Stimulated activated CD4-positive, alpha-beta T cell treated with anti-CD3 and anti-CD28 coated beads, TNF-alpha, amount 100 ng/mL, for 24 hours (primary cell): ENCODE measurements at regions not wholly inside any gene's neighbourhood (a gene's known extent, or its start where the extent isn't known, plus 50 kb on each side); places are given as distances from the start of the nearest gene placed in this dataset.

Experiments
- DNase-seq, 3 experiments: peaks; one replicate each; pipeline ENCODE4 v3.0.0-alpha.2; 2020; ENCODE audit warnings: low read depth in 3 of 3

DNA sequence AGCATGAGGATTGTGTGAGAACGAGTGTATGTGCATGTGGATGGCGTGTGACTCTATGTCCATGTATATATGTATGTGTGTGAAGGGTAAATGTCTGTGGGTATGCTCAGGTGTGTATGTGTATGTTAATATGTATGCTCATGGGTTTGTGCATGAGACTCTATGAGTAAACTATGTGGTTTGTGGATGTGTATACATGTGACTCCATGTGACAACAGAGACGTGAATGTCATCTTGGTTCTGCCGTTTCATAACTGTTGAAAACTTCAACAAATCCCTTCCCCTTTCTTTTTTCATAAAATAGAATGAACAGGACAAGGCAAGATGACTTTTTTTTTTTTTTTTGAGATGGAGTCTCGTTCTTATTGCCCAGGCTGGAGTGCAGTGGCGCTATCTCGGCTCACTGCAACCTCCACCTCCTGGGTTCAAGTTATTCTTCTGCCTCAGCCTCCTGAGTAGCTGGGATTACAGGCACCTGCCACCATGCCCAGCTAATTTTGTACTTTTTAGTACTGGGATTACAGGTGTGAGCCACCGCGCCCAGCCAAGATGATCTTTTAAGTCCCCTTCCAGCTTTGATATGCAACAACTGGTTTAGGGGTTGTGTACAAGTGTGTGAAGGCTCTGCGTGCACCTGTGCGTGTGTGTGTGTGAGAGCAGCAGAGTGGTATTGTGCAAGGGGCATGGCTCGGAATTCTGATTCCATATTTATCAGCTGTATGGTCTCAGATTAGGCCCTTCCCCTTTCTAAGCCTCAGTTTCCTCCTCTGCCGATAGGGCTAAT lies 106.3 kb downstream of the EBNA1BP2 start:
- no peak for DNase-seq

DNA sequence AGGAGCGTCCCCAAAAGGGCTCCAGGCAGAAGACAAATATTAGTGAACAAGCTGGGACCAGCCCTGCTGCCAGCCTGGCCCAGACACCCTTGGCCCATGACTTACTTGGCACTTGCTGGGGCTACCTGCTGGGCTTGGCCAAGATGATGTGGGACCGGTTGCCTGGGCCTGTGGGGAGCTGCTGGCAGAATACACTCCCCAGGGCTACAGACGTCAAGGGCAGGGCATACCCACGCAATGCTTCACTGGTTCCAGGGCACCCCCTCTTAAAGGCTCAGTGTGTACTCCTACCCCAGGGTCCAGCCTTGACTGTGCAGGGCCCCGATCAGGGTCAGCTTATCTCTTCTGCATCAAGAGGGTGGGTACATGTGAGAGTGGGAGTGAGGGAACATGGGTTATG lies 106.5 kb upstream of the SLC2A1 start:
- DNase-seq, result no peak

- no peak for DNase-seq
These were observed 104.9 kb upstream of the SLC2A1 start for GRCh38 chr1:43063394-43064219.

DNA sequence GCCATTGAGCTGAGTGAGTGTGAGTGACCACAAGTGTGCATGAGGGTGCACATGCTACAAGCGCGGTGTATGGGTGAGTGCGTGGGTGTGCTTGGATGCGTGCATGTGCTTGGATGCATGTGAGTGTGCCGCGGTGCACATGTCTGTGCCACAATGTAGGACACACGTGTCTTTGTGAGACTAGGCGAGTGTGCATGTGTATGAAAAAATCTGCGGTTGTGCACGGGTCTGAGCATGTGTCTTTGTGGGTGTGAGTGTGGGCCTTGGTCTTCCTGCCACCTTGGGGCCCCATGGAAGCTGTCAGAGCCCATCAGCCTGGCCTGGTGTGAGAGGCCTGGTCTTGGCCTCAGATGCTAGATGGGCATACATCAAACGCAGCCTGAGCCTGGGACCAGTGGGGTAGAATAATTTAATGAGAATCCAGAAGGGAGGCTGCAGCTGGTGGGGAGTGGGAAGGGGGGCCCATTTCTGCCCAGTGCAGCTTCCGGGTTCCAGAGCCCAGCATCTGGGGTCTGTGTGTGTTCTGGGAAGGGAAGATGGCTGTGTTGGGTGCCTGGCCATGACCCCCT lies 103.9 kb upstream of the SLC2A1 start:
- no peak for DNase-seq

DNA sequence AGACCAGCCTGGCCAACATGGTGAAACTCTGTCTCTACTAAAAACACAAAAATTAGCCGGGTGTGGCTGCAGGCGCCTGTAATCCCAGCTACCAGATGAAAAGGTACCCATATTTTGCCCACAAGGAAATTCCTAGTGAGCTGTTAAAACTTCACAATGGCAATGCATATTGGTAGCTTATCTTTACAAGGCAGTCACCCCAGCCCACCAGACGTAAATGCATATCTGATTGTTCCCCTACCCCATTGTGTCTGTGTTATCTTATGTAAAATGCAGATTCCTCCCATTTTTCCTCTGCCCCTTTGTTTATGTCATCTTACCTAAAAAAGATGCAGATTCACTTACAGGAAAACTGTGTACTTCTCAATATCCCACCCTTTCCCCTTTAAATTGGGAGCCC lies 103.1 kb upstream of the SLC2A1 start:
- no peak for DNase-seq

DNA sequence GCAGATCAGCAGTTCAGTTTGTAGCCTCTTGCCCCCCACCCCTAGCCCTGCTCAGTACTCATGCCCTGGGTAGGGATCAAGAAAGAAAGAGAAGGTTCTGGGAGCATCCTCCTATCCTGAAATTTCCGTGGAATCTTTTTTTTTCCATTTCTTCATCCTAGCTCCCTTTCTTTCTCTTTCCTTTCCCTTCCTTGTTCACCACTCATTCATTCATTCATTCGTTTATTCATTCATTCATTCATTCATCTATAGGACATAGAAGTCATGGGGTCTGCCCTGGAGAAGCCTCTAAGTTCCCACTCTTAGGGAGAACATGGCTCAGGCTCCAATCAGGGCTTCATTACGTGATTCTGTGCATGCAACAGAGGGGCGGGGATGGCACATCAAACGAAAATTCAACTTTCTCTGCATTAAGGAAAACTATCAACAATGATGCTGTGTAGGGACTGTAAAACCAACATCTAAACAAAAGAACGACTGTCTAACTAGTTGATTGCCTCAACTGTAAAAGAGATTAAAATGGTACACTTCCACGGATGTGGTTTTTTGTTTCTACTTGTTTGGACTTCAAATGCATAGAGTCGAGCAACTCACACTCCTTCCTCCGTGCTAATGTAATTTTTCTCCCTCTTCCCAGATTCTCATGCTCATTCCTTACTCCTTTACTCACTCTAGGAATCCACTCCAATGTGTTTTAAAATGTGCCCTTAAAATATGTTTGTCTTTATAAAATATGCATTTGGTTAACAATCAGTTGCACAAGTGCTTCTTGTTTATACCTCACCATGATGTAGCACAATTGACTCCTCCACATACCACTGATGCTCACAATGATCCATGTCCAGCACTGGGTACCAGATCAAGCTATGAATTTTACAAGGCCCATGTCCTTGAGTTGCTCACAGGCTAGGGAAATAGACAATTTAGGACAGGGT lies 101.2 kb upstream of the SLC2A1 start:
- DNase-seq, result no peak

- DNase-seq, result peak in 1 of 3 experiments; percentile 53
These were observed 100.1 kb upstream of the SLC2A1 start for GRCh38 chr1:43058545-43059360.

- DNase-seq, result no peak
These were observed 99.4 kb upstream of the SLC2A1 start for GRCh38 chr1:43058056-43058455.

DNA sequence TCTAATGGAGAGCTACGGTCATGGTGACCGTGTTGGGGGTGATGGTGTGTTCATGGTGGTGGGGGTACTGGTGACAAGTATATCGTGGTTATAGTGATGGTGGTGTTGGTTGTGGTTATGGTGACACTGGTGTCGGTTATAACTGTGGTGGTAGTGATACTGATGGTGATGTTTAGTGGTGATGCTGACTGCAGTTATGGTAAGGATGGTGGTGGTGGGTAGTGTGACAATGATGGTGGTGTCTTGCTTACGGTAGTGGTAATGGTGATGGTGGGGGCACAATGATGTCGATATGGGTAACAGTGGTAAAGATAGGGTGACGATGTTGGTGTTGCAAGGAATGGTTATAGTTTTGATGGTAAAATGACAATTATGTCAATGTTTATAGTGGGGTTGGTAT lies 98.9 kb upstream of the SLC2A1 start:
- DNase-seq, result no peak

DNA sequence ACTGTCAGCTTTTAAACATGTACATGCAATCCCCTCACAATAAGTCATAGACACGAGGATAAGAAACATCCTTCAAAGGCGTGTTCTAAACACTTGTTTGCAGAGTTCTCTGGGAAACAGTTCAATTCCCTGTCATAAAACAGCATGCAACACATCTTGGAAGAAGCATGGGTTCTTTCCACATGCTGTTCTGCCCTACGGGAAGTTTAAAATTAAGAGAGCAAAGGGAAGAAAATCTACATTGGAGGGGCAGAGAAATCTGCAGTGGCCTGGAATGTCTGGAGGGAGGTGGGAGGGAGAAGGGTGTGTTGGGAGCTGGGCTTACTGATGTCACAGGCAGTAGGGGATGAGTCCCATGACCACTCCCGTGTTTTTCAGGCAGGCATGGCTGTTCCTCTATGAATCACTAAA lies 98.3 kb upstream of the SLC2A1 start:
- no peak for DNase-seq

- DNase-seq, result no peak
These were observed 97.8 kb upstream of the SLC2A1 start for GRCh38 chr1:43056460-43056859.

- DNase-seq, result no peak
These were observed 96.3 kb upstream of the SLC2A1 start for GRCh38 chr1:43054961-43055360.

- no peak for DNase-seq
These were observed 94.2 kb upstream of the SLC2A1 start for GRCh38 chr1:43052786-43053439.

- DNase-seq, result no peak
These were observed 93.7 kb upstream of the SLC2A1 start for GRCh38 chr1:43052322-43052721.

GRCh38 chr1:43049481-43049880 lies 90.8 kb upstream of the SLC2A1 start:
- DNase-seq, result no peak

DNA sequence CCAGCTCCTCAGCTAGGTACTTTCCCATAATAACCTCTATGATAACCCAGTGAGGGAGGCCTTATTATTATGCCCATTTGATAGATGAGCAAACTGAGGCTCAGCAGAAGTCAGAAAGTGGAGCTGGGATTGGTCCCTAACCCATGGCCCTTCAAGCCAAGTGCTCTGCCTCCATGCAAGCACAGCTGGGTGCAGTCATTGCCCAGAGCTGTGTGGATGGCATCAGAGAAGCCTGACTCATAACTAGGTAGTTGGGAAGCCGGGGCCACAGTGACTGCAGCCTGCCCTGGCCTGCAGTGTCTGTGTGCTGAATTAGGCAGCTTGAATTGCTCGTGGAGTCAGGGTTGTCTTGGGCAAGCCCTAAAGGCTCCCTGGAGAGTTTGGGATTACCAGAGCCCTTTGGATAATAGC lies 89.9 kb upstream of the SLC2A1 start:
- no peak for DNase-seq

DNA sequence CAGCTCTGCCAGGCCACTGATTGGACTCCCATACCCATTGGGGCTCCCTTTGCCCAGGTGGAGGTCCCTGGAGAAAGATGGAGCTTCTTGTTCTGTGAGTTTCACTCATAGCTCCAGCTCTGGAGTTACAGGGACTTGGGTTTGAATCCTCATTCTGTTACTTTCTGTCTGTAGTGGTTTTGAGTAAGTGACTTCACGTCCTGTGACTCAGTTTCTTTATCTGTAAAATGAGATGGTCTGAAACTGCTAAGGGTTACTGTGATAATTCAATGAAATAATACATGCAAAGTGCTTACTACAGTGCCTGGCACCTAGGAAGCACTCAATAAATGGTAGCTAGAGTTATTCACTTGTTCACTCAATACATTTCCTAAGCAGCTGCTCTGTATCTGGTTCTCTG lies 88.5 kb upstream of the SLC2A1 start:
- DNase-seq, result no peak

DNA sequence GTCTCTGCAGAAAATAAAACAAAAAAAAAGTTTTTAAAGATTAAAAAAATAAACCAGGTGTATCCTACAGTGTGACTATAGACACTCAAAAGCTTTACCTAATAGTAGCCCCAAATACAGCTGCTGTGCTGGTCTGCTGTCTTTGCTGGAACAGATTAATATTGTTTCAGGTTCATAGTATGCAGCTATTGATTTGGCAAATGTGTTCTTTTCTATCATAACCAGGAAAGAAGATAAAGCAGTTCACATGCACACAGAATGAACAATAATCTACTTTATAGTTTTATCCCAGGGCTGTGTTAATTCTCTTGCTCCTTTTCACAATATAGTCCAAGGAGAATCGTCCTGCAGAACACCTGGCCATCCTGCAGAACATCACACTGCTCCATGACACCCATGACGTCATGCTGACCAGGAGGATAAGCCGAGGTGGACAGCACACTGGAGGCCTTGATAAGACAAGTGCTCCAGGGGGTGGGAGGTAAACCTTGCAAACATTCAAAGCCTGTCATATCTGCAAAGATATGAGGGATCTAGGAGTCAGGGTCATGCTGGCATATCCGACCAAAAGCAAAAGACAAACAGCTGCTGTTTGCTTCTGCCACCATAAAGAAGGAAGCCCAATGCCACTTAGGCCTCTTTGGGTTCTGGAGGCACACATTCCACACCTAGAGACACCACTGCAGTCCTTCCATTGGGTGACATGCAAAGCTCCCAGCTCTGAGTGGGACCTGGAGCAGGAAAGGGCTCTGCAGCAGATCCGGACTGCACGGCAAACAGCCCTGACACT lies 86.1 kb upstream of the SLC2A1 start:
- DNase-seq, result no peak

GRCh38 chr1:43043695-43044094 lies 85.0 kb upstream of the SLC2A1 start:
- no peak for DNase-seq
